GM19452 (cell line): ENCODE measurements at regions not wholly inside any gene's neighbourhood (a gene's known extent, or its start where the extent isn't known, plus 50 kb on each side); places are given as distances from the start of the nearest gene placed in this dataset.

Experiments
- ATAC-seq: cut with Tn5 transposase; IDR thresholded peaks from one replicate; pipeline ENCODE4 v1.9.1; 2021; ENCODE audit not compliant: unreplicated experiment

DNA sequence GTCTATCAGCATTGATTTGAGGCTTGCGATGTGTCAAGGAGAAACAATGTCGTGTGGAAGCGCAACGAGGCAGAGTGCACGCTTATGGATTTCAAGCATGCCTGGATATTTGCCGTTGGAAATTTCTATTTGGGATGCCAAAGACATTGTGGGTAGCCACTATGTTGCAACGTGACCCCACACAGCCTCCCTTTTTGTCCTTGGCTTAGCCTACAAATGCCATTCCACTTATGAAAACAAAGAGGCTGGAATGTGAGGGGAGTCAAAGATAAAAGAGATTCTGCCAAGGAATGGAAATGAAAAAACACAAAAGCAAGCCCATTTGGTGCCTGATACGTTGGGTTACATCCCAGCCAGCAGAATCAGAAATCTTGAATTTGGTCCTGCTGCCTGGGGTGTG is 721.2 kb downstream of the GALR1 start:
- ATAC-seq, result no peak

DNA sequence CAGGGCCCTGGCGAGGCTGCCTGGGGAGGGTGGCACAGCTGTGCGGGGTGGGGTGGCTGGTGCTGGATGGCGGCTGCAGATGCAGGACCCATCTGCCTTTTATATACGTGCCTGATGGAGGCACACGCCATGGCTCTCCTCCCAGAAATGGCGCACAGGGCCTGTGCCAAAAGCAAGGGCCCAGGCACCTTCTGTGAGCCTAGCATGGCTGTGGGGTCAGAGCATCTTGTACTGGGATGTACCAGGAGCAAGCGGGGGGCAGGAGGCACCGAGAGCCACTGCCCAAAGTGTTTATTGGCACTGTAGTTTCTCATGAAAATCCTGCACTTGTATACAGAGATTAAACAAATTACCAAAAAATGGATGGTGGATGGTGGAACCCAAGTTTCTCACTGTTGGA is 724.1 kb downstream of the GALR1 start:
- ATAC-seq, result no peak

DNA sequence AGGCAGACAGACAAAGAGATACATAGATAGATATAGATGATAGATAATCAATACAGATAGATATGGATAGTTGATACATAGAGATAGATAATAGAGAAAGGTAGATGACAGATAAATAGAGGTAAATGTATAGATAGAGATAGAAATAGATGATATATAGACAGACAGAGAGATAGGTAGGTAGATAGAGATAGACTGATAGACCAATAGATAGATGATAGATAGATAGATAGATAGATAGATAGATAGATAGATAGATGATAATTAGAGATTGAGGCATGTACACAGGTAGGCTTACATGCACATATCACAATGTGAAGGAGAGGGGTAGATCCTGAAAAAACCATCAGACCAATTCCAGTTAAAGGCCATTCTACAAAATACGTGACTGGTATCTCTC is 724.7 kb downstream of the GALR1 start:
- ATAC-seq, result no peak

DNA sequence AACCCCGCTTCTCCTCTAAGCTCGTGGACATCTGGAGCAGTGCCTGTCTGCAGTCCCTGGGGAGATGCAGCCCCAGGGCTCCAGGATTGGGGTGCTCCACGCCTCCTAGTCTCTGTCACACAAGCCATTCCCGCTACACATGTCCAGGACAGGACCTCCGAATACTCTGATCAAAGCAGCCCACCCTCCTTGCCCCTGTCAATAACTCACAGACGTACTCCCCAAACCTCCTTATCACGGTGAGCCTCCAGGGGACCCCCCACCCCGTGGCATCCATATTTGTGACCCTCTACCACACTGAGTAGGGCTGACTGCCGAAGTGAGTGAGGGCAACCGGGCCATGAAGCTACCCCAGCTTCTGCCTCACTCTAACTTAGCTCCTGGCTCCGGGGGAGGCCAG is 727.7 kb downstream of the GALR1 start:
- no peak for ATAC-seq

DNA sequence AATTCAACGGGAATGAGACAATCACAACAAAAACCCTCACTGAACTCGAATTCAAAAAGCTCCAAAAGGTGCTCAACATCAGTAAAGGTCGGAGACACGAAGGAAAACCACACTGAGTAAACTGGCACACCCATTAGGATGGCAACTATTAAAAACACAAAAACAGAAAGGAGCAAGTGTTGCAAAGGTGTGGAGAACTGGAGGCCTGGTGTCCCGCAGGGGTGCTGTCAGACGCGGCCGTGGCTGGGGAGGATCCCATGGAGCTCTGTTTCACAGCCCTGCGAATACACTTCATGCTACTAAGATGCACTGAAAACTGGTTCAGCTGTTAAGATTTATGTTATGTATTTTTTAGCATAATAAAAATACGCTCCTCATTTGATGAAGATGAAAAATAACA is 730.6 kb downstream of the GALR1 start:
- ATAC-seq, result no peak

DNA sequence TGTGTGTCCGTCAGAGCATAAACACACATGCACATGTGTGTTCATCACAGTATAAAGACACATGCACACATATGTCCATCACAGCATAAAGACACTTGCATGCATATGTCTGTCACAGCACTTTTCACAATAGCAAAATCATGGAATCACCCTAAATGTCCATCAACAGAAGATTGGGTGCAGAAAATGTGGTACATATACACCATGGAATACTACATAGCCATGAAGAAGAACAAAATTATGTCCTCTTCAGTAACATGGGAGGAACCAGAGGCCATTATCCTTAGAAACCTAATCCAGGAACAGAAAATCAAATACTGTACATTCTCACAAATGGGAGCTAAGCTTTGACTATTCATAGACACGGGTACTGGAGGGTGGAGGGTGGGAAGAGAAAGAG is 732.2 kb downstream of the GALR1 start:
- no peak for ATAC-seq

DNA sequence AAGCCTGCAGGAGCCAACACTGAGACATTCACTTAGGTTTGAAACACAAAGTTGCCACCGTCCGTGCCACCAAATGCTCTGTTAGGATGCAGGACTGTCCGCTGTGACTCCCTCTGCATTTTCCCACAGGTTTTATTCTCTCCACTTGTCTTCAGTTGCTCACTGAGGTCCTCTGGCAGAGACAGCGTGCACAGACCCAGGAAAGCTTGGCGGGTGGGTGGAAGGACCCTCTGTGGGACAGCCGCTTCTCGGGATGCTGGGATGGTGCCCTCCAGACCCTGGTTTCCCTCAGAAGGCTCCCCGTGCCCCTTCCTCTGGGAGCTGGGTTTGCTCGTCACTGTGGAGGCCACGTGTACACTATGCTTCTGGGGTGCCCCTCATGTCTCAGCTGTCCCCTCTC is 733.6 kb downstream of the GALR1 start:
- ATAC-seq, result no peak

DNA sequence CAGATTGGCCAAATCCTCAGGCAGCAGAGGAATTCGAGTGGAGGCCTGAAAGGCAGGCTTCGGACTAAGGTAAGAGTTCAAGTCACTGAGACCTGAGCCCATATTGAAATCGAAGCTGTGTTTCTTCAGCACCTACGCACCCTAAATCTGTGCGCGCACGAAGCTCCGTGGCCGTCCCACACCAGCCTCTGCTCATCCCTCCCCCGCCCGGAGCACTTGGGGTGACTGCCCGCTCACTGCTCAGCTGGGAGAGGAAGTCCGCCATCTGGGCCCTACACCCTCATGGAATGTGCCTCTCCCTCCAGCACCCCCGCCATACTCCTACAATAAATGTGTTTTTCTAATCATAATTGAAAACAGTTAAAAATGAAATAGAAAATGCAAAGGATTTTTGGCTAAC is 734.5 kb downstream of the GALR1 start:
- no peak for ATAC-seq

DNA sequence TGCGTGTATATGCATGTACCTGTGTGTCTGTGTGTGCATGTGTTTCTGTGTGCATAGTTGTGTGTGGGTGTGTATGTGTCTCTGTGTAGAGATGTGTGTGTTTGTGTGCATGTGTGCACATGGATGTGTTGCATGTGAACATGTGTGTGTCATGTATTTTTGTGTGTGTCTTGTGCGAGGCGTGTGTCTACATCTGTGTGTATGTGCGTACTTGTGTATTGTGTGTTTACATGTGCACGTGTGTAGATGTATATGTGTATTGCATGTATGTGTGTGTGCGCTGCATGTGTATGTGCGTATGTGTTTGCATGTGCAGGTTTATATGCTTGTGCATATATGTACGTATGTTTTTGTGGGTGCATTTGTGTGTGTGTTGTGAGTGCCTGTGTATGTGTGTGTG is 735.2 kb downstream of the GALR1 start:
- no peak for ATAC-seq

DNA sequence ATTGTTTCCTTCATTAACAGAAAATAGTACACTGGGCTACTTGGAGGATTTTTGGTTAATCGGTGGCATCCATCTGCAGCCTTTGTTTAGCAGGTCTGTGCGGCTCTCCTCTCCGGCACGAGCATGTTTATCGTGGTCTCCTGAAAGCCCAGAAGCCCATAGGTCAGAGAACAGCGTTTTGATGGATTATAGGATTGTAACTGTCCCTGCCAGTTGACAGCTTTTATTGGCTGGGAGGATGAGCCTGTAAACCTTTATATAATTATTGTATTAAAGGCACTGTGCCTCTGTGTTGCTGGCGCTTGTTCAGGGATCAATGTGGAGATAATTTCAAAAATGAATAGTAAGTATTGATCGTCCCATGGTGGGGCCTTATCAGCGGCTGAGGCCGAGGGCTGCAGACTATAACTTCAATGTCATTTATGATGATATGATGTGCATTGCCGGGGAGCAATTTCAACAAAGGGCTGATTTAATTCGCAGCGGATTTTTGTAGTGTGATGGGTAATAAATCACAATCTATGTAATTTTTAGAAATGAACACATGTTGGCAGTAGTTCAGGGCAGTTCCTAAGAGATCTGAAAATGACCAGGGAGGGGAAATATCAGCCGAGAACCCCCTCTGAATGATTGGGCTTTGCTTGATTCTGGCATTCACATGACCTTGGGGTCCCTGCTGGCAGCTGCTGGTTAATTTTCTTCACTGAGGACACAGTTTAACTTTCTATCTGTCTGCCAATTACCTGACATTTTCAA is 736.1 kb downstream of the GALR1 start:
- ATAC-seq, result no peak

DNA sequence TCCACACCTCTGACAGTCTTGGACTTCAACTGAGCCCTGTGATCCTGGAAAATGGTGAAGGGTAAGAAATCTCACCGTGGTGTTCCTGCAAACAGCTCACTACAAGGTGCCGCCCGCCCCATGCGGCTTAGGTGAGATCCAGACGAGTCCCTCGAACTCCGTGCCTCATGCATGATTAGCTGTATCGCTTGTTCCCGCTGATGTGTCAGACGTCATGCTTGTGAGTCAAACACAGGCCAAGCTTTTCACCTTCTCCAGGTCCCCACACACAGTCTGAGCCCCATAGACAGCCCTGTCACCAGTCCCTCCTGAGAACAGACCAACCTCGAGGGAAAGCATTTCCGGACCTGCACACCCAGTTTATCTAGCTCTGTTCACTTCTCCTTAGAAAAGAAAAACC is 740.5 kb downstream of the GALR1 start:
- no peak for ATAC-seq

DNA sequence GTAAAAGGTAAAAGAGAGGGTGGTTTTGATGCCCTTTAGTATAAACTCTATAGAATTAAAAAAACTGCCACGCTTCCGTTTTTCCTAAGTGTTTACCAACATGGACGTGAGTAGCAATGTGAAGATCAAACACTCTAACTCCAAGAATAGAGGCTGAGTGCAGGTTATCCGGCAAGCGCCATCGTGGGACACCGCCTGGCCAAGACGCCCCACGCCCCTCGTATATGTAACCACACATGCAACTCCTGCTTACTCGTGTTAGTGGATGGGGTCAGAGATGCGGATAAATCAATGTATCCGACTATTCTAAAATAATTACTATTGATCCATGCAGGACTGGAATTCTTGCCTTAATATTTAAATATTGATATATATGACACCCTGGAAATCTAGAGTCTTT is 741.3 kb downstream of the GALR1 start:
- no peak for ATAC-seq

DNA sequence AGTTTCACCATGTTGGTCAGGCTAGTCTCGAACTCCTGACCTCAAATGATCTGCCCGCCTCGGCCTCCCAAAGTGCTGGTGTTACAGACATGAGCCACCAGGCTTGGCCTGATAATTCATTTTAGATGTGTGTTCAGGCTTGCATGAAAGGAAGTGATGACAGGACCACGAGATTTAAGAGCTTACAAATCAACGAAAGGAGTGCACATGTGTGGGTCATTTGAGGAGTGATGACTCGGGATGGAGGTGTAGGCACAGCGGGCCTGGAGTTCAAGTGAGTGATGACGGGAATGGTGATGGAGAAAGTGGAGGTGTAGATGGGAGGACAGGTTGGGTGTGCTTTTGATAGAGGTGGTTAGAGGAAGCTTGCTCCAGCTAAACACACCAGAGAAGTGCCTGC is 742.4 kb downstream of the GALR1 start:
- ATAC-seq, result no peak

DNA sequence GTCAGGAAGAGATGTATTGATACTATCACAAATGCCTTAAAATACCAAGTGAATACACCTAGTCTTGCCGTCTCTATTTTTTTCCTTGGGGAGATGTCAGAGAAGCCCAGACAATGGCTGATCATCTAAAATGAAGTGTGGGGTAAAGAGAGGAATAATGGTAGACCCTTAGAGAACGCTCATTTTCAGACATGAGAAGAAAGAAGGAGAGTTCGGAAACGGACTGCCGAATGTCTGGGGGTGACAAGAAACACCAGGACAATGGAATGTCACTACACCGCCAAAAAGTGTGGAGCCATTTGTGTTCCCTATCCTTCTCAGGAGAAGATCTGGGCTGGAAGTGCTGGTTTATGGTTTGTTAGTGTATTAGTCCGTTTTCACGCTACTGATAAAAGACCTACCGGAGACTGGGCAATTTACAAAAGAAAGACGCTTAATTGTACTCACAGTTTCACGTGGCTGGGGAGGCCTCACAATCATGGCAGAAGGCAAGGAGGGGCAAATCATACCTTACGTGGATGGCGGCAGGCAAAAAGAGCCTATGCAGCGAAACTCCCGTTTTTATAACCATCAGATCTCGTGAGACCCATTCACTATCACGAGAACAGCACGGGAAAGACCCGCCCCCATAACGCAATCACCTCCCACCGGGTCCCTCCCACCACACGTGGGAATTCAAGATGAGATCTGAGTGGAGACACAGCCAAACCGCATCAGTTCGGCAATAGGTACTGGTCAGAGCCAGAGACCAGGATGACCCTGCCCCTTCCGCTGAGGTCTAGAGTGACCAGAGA is 743.7 kb downstream of the GALR1 start:
- no peak for ATAC-seq

DNA sequence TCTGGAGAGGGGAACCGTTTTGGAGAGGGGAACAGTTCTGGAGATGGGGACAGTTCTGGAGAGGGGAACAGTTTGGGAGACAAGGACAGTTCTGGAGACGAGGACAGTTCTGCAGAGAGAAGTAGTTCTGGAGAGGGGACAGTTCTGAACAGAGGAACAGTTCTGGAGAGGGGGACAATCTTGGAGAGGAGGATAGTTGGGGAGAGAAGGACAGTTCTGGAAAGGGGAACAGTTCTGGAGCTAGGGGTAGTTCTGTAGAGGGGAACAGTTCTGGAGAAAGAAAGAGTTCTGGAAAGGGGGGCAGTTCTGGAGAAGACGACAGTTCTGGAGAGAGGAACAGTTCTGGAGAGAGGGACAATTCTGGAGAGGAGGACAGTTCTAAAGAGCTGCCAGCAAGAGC is 745.9 kb downstream of the GALR1 start:
- ATAC-seq, result no peak

DNA sequence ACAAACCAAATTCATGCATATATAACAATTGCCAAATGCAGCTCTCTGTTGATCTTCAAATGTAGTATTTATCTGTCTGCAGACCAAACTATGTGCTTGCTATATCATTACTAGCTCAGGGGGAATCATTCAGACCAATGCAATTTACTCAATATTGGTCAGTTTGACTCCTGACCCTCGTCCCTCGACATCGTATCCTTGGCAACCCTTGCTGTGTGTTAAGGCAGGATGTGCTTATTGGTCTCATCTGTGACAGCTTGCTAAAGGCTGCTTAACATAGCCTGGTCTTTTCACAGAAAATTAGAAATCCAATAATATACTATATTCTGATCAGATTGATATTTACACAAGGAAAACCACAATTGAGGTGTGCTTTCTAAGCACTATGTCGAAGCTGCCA is 747.1 kb downstream of the GALR1 start:
- no peak for ATAC-seq

DNA sequence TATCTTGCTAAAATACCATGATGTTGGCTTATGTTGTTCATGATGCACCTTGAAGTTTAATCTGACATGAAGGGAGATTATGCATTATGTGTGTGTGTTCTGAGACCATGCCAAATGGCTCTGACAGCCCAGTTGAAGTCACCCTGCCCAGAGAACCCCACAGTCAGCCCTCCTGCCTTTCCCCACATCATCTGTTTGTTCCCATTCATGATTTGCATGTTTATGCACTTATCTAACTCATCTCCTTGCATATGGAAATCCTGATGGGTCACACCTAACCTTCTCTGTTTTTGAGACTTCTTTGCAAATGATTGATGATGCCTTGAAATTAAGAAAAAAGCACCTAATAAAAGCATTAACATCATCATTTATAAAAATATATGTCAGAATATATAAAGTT is 752.2 kb downstream of the GALR1 start:
- no peak for ATAC-seq

DNA sequence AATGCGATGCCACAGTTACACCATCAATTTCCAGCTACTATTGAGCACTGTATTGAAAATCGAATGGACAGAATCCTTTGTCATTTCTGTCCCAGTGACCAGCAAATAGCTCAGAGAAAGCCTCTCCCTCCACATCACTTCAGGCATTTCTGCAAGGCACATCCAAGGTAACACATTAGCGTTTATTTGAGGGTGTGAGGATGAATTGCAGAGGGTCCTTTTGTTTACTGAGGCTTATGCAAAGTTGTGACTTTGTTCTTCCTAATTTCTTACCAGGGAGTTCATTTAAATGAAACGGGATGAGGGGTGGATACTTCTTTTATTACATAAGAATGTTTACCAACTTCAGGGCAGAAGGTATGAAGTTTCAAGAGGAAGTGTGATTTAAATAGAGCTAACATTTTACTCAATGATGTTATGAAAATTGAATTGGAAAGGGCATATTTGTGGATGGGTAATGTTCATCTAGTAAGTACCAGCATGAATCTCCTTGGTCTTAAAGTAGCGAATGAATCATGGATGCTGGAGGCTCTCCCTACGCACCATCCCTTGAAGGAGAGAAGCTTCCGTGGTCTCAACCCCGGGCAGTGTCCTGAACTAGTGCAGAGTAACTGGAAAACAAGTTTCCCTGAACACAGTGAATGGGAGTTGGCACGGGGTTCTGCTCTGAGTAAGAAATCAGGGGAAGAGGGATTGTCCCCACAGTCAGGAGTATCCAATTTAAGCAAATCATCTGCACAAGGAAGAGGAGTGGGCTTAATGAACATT is 756.5 kb downstream of the GALR1 start:
- ATAC-seq, result no peak

DNA sequence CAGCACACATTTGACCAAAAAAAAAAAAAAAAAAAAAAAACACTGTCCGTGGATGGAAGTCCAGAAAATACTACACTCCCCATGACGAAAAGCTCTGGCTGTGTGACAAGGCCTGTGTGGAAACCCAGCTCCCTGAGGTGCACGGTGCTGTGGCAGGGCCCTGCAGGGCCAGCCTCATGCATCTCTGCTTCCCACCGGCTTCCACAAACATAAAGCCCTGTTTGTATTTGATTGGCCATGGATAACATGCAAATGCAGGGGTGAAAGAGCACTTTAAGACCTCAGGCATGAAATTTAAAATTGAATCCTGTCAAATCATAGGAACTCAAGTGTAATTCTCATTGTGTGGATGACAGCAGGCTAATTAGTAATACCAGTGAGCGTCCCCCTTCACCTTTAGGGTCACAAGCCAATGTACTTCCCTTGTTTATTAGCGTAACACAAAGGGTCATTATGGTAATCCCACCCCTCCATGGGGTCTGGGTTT is 757.2 kb downstream of the GALR1 start:
- no peak for ATAC-seq

DNA sequence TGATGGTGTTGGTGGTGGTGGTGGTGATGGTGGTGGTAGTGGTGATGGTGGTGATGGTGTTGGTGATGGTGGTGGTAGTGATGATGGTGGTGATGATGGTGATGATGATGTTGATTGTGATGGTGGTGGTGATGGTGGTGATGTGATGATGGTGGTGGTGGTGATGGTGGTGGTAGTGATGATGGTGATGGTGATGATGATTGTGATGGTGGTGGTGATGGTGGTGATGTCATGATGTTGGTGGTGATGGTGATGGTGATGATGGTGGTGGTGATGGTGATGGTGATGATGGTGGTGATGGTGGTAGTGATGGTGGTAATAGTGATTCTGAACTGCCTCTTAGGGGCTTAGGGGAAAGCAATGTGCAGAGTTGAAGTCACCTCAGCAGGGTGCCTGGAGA is 760.7 kb downstream of the GALR1 start:
- no peak for ATAC-seq

DNA sequence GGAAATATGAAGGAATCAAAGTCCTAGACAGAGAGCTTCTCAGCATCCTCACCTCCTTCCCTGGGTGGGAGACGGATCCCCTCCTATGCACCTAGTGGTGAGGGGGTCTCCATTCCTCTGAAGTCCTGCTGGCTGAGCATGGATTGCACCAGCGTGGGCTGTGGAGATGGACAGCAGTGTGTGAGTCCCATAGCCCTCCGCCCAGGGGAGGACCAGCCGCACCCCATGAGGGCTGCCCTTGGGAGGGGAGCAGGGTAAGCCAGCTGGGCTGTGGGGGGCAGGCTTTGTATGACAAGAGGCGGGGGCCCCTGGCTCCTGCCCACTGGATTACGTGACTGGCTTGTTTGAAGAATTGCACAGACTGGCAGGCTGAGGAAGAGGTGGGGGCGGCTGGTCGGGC is 768.2 kb downstream of the GALR1 start:
- ATAC-seq, result no peak

DNA sequence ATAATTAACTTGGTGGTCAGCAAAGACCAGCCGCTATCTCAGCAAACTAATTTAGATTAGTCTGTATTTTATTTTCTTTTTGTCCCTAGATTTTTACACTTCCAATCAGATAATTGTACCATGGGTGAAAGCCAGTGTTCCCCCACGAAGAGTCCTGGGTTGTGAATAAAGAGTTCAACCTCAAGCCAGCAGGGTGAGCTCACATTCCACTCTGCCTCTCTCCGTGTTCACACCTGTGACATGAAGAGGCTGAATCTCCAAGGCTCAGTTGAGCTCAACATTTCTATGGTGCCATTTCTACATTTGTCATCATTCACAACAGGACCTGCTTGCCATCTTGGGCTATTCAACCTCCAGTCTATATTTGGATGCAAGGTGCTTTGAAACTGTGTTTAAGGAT is 771.5 kb downstream of the GALR1 start:
- no peak for ATAC-seq
